GM21381 (cell line): ENCODE measurements at regions not wholly inside any gene's neighbourhood (a gene's known extent, or its start where the extent isn't known, plus 50 kb on each side); places are given as distances from the start of the nearest gene placed in this dataset.

Experiments
- ATAC-seq: cut with Tn5 transposase; IDR thresholded peaks from one replicate; pipeline ENCODE4 v1.9.1; 2021; ENCODE audit warnings: mild to moderate bottlenecking, moderate library complexity; ENCODE audit not compliant: unreplicated experiment

- no peak for ATAC-seq
These were observed 65.3 kb upstream of the TLK1 start for GRCh38 chr2:171225989-171226388.

GRCh38 chr2:171225302-171225980 lies 64.7 kb upstream of the TLK1 start:
- no peak for ATAC-seq

GRCh38 chr2:171217330-171217729 lies 56.6 kb upstream of the TLK1 start:
- no peak for ATAC-seq

GRCh38 chr2:171216631-171217030 lies 55.9 kb upstream of the TLK1 start:
- no peak for ATAC-seq

- ATAC-seq = no peak
These were observed 53.4 kb upstream of the TLK1 start for GRCh38 chr2:171214093-171214492.

- peak; percentile 67 for ATAC-seq
These were observed 50.3 kb upstream of the TLK1 start for GRCh38 chr2:171210864-171211431.
